ENCODE measurements at regions not wholly inside any gene's neighbourhood (a gene's known extent, or its start where the extent isn't known, plus 50 kb on each side); places are given as distances from the start of the nearest gene placed in this dataset.

DNA sequence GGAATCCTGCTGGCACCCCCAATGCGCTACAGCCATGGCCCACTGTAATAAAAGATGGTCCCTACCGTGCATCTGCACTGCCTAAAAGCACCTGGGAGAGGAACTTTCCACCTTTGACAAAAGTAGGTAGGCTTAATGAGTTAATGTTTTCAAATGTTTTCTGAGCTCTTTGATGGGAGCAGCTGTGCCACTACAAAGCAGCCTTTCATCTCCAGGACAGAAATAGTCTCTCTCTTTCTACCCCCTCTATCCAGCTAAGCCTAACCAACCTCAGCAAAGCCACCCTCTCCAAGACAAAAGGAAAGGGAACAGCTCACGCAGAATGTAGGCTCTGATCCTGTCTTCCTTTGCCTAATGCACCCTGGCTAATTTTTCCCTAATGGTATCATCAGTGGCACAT is 560.2 kb downstream of the UQCRFS1 start:
- TF ChIP-seq, protein P1, sequence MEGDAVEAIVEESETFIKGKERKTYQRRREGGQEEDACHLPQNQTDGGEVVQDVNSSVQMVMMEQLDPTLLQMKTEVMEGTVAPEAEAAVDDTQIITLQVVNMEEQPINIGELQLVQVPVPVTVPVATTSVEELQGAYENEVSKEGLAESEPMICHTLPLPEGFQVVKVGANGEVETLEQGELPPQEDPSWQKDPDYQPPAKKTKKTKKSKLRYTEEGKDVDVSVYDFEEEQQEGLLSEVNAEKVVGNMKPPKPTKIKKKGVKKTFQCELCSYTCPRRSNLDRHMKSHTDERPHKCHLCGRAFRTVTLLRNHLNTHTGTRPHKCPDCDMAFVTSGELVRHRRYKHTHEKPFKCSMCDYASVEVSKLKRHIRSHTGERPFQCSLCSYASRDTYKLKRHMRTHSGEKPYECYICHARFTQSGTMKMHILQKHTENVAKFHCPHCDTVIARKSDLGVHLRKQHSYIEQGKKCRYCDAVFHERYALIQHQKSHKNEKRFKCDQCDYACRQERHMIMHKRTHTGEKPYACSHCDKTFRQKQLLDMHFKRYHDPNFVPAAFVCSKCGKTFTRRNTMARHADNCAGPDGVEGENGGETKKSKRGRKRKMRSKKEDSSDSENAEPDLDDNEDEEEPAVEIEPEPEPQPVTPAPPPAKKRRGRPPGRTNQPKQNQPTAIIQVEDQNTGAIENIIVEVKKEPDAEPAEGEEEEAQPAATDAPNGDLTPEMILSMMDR (IDR thresholded peaks at IDR 0.05), result no peak
- no peak for TF ChIP-seq POLR2A (IDR thresholded peaks at IDR 0.05)
- TF ChIP-seq POLR2AphosphoS5 (IDR thresholded peaks at IDR 0.05), result no peak
- TF ChIP-seq EP300 (IDR thresholded peaks at IDR 0.05), result no peak

All from sigmoid colon (tissue), 4 donors.